VCaP (cell line): ENCODE measurements at regions not wholly inside any gene's neighbourhood (a gene's known extent, or its start where the extent isn't known, plus 50 kb on each side); places are given as distances from the start of the nearest gene placed in this dataset.

ENCODE experiments used
- H3K27ac ChIP-seq: fragments of 450-650 bp; 2 replicates; pipeline ENCODE4 v1.5.1; 2017
- CTCF ChIP-seq: fragments of 450-650 bp; conservative IDR thresholded peaks from 2 replicates; pipeline ENCODE4 v1.5.1; 2017; ENCODE audit warnings: mild to moderate bottlenecking, moderate library complexity

GRCh38 chr13:80462567-80462966, 121.6 kb upstream of the SPRY2 start:
- no peak overlapping the region for H3K27ac ChIP-seq
- TF ChIP-seq CTCF = no peak

GRCh38 chr13:80462037-80462436, 121.1 kb upstream of the SPRY2 start:
- TF ChIP-seq CTCF = no peak
- H3K27ac ChIP-seq = no peak overlapping the region

GRCh38 chr13:80458543-80458942, 117.6 kb upstream of the SPRY2 start:
- TF ChIP-seq CTCF = no peak
- H3K27ac ChIP-seq = no peak overlapping the region

GRCh38 chr13:80454245-80454644, 113.3 kb upstream of the SPRY2 start:
- TF ChIP-seq CTCF = no peak
- no peak overlapping the region for H3K27ac ChIP-seq

- TF ChIP-seq CTCF = no peak
- no peak overlapping the region for H3K27ac ChIP-seq
These were observed 111.4 kb upstream of the SPRY2 start for GRCh38 chr13:80452279-80452678.

GRCh38 chr13:80451641-80452040, 110.7 kb upstream of the SPRY2 start:
- H3K27ac ChIP-seq = no peak overlapping the region

GRCh38 chr13:80450386-80450785, 109.5 kb upstream of the SPRY2 start:
- no peak for TF ChIP-seq CTCF
- H3K27ac ChIP-seq = no peak overlapping the region

More at GRCh38 chr13:80451641-80452040, 110.7 kb upstream of the SPRY2 start:
- no peak for TF ChIP-seq CTCF

- no peak for TF ChIP-seq CTCF
- no peak overlapping the region for H3K27ac ChIP-seq
These were observed 107.8 kb upstream of the SPRY2 start for GRCh38 chr13:80448725-80449124.
